Panc1 (cell line): ENCODE measurements at regions not wholly inside any gene's neighbourhood (a gene's known extent, or its start where the extent isn't known, plus 50 kb on each side); places are given as distances from the start of the nearest gene placed in this dataset.

ENCODE experiments used
- ATAC-seq: fragments of 200-7000 bp; cut with Tn5 transposase; 2 replicates; pipeline ENCODE4 v1.9.1; 2020; ENCODE audit warnings: mild to moderate bottlenecking, moderate library complexity
- BruUV-seq: library from RNA; stranded (reverse); fragments of 400-500 nt; replicated peaks from 2 replicates; lab custom pipeline; 2021; lab: Mats Ljungman, UMichigan
- CTCF ChIA-PET: fragments of 300-600 bp; sonication (Branson Sonifier 250); formaldehyde crosslinking; loops from one replicate; lab custom pipeline; 2022; ENCODE audit warnings: antibody characterized with exemption; lab: Charles Lee
- POLR2A ChIA-PET: fragments of 300-600 bp; sonication (Branson Sonifier 250); formaldehyde crosslinking; loops from one replicate; lab custom pipeline; 2022; ENCODE audit warnings: antibody characterized with exemption; lab: Charles Lee
- DNase-seq: peaks from one replicate; pipeline ENCODE4 v3.0.0-alpha.2; 2010; ENCODE audit warnings: low read depth, low spot score
- H3K27ac ChIP-seq: 2 replicates; pipeline ENCODE4 v1.5.1; 2011; ENCODE audit warnings: mild to moderate bottlenecking, low read length, inconsistent platforms
- H3K27me3 ChIP-seq: fragments of 200-500 bp; sonication (Bioruptor generic); 2 replicates; pipeline ENCODE4 v1.6.0; 2014; ENCODE audit warnings: low read length, inconsistent platforms; ENCODE audit not compliant: control insufficient read depth, insufficient read depth
- H3K36me3 ChIP-seq: fragments of 200-500 bp; sonication (Bioruptor generic); 2 replicates; pipeline ENCODE4 v1.5.1; 2014; ENCODE audit warnings: inconsistent platforms, mild to moderate bottlenecking, low read length, moderate library complexity; ENCODE audit not compliant: control insufficient read depth, insufficient read depth
- H3K4me1 ChIP-seq: 2 replicates; pipeline ENCODE4 v1.5.1; 2011; ENCODE audit warnings: inconsistent platforms, mild to moderate bottlenecking, low read length, moderate library complexity; ENCODE audit not compliant: control insufficient read depth, insufficient read depth
- H3K4me3 ChIP-seq, 2 experiments: 2 replicates each; pipeline ENCODE4 v1.5.1; 2011 to 2012; ENCODE audit warnings: low read depth in 2 of 2, low read length in 2 of 2, mild to moderate bottlenecking in 2 of 2, inconsistent platforms in 1 of 2, moderate library complexity in 1 of 2
- H3K9me3 ChIP-seq: fragments of 200-500 bp; sonication (Bioruptor generic); 2 replicates; pipeline ENCODE4 v1.5.1; 2014; ENCODE audit warnings: low read depth, mild to moderate bottlenecking, inconsistent platforms, low read length, moderate library complexity; ENCODE audit not compliant: control insufficient read depth, insufficient read depth
- POLR2AphosphoS5 ChIP-seq: IDR thresholded peaks from 2 replicates; pipeline ENCODE4 v1.6.1; 2012; ENCODE audit warnings: mild to moderate bottlenecking, low read depth, low read length, moderate library complexity
- SIN3A ChIP-seq: IDR thresholded peaks from 2 replicates; pipeline ENCODE4 v1.6.1; 2012; ENCODE audit warnings: low read depth, mild to moderate bottlenecking, low read length, moderate library complexity, borderline replicate concordance; ENCODE audit not compliant: insufficient read depth
- TCF7L2 ChIP-seq: IDR thresholded peaks from 2 replicates; pipeline ENCODE4 v1.6.1; 2011; ENCODE audit warnings: mild to moderate bottlenecking, low read depth, low read length, inconsistent platforms
- in situ Hi-C: cut with HindIII; loops from 2 replicates; pipeline ENCODE4 v1.10.0; 2016; ENCODE audit warnings: low sequenced_read_pairs, low pct_unique_long_range_greater_than_20kb
- intact Hi-C: fragments of 100-400 bp; cut with micrococcal nuclease; formaldehyde crosslinking; loops from one replicate; pipeline ENCODE4 v1.10.0; 2022; ENCODE audit not compliant: unreplicated experiment
- TF ChIP-seq, protein P1 (sequence below): fragments of 450-650 bp; IDR thresholded peaks from 2 replicates; pipeline ENCODE4 v1.5.1; 2017; ENCODE audit warnings: mild to moderate bottlenecking
- TF ChIP-seq, protein P2 (sequence below), 2 experiments: IDR thresholded peaks; 2 replicates each; pipeline ENCODE4 v1.6.1; 2011 to 2012; ENCODE audit warnings: low read depth in 2 of 2, control low read depth in 1 of 2, low read length in 1 of 2, mild to moderate bottlenecking in 1 of 2, moderate library complexity in 1 of 2; ENCODE audit not compliant: insufficient read depth in 1 of 2

- no peaks in the 10 kb centered on the region for H3K36me3 ChIP-seq
- H3K4me3 ChIP-seq, result no peak overlapping the region
- intact Hi-C loops (no loop called here), in situ Hi-C loops (no loop called here)
- no peak overlapping the region for H3K27ac ChIP-seq
- H3K9me3 ChIP-seq, result no peaks in the 10 kb centered on the region
- POLR2A ChIA-PET, result no interaction called here
- no TSS peak for BruUV-seq
- H3K27me3 ChIP-seq, result no peaks in the 10 kb centered on the region
- ATAC-seq (no peak), DNase-seq (no peak)
- TF ChIP-seq POLR2AphosphoS5 (no peak), TCF7L2 (no peak)
- TF ChIP-seq, protein P1, sequence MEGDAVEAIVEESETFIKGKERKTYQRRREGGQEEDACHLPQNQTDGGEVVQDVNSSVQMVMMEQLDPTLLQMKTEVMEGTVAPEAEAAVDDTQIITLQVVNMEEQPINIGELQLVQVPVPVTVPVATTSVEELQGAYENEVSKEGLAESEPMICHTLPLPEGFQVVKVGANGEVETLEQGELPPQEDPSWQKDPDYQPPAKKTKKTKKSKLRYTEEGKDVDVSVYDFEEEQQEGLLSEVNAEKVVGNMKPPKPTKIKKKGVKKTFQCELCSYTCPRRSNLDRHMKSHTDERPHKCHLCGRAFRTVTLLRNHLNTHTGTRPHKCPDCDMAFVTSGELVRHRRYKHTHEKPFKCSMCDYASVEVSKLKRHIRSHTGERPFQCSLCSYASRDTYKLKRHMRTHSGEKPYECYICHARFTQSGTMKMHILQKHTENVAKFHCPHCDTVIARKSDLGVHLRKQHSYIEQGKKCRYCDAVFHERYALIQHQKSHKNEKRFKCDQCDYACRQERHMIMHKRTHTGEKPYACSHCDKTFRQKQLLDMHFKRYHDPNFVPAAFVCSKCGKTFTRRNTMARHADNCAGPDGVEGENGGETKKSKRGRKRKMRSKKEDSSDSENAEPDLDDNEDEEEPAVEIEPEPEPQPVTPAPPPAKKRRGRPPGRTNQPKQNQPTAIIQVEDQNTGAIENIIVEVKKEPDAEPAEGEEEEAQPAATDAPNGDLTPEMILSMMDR, result no peak
- TF ChIP-seq, protein P2, sequence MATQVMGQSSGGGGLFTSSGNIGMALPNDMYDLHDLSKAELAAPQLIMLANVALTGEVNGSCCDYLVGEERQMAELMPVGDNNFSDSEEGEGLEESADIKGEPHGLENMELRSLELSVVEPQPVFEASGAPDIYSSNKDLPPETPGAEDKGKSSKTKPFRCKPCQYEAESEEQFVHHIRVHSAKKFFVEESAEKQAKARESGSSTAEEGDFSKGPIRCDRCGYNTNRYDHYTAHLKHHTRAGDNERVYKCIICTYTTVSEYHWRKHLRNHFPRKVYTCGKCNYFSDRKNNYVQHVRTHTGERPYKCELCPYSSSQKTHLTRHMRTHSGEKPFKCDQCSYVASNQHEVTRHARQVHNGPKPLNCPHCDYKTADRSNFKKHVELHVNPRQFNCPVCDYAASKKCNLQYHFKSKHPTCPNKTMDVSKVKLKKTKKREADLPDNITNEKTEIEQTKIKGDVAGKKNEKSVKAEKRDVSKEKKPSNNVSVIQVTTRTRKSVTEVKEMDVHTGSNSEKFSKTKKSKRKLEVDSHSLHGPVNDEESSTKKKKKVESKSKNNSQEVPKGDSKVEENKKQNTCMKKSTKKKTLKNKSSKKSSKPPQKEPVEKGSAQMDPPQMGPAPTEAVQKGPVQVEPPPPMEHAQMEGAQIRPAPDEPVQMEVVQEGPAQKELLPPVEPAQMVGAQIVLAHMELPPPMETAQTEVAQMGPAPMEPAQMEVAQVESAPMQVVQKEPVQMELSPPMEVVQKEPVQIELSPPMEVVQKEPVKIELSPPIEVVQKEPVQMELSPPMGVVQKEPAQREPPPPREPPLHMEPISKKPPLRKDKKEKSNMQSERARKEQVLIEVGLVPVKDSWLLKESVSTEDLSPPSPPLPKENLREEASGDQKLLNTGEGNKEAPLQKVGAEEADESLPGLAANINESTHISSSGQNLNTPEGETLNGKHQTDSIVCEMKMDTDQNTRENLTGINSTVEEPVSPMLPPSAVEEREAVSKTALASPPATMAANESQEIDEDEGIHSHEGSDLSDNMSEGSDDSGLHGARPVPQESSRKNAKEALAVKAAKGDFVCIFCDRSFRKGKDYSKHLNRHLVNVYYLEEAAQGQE (IDR thresholded peaks at IDR 0.05; ENCODE audit: insufficient read depth in 1 of 2, low read depth in 2 of 2, low read length in 1 of 2), result peak; percentile 74 to 79
- CTCF ChIA-PET, result no interaction called here
- H3K4me1 ChIP-seq, result no peaks in the 10 kb centered on the region
These were observed 105.6 kb downstream of the ELOVL4 start for GRCh38 chr6:79841577-79842375.

DNA sequence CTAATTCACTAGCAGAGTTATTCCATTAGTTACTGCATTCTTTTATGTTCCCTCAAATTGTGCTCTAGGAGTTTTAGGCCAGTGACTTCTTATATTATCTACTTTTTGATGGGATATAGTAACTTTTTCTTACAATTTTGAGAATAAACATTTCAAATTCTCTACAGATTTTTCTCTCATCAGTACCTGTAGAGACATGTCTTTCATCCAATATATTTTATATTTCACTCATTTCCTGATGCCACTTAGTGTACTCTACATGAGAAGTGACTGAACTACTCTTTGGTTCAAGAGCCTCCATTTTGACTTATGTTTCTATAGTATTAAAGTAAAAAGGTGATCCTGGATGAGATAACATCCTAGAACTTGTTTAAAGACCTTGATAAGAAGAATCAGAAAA, 108.5 kb downstream of the ELOVL4 start:
- Histone ChIP-seq H3K9me3 (no peaks in the 10 kb centered on the region), H3K4me3 (no peak overlapping the region), H3K27ac (no peak overlapping the region), H3K27me3 (no peaks in the 10 kb centered on the region), H3K4me1 (no peaks in the 10 kb centered on the region), H3K36me3 (no peaks in the 10 kb centered on the region)
- in situ Hi-C loops (no loop called here), intact Hi-C loops (no loop called here)
- ATAC-seq (no peak), DNase-seq (no peak)
- ChIA-PET POLR2A (no interaction called here), CTCF (no interaction called here)
- BruUV-seq, result no TSS peak
- no peak for TF ChIP-seq SIN3A
- TF ChIP-seq, protein P2 (IDR thresholded peaks at IDR 0.05; ENCODE audit: insufficient read depth in 1 of 2, low read depth in 2 of 2, low read length in 1 of 2), result no peak
- no peak for TF ChIP-seq TCF7L2
- TF ChIP-seq, protein P1, result no peak
- TF ChIP-seq POLR2AphosphoS5, result no peak
